Eye (tissue), 1 donor: ENCODE measurements at regions not wholly inside any gene's neighbourhood (a gene's known extent, or its start where the extent isn't known, plus 50 kb on each side); places are given as distances from the start of the nearest gene placed in this dataset.

Experiments
- DNase-seq: peaks from one replicate; pipeline ENCODE4 v3.0.0-alpha.2; 2015

- no peak for DNase-seq
Measured at GRCh38 chr3:30372837-30373236, 233.6 kb upstream of the TGFBR2 start.

GRCh38 chr3:30384546-30385072, 221.8 kb upstream of the TGFBR2 start:
- DNase-seq = no peak

GRCh38 chr3:30393079-30393478, 213.3 kb upstream of the TGFBR2 start:
- no peak for DNase-seq

- no peak for DNase-seq
Measured at GRCh38 chr3:30397030-30397429, 209.4 kb upstream of the TGFBR2 start.

- no peak for DNase-seq
Measured at GRCh38 chr3:30399394-30400181, 206.8 kb upstream of the TGFBR2 start.

GRCh38 chr3:30400926-30401325, 205.5 kb upstream of the TGFBR2 start:
- no peak for DNase-seq

GRCh38 chr3:30401971-30402370, 204.4 kb upstream of the TGFBR2 start:
- no peak for DNase-seq

GRCh38 chr3:30407651-30408050, 198.8 kb upstream of the TGFBR2 start:
- DNase-seq = no peak

- no peak for DNase-seq
Measured at GRCh38 chr3:30408105-30408557, 198.3 kb upstream of the TGFBR2 start.

GRCh38 chr3:30418443-30418842, 188.0 kb upstream of the TGFBR2 start:
- DNase-seq = no peak

GRCh38 chr3:30421266-30421665, 185.1 kb upstream of the TGFBR2 start:
- no peak for DNase-seq

- DNase-seq = no peak
Measured at GRCh38 chr3:30426293-30426993, 180.0 kb upstream of the TGFBR2 start.

- no peak for DNase-seq
Measured at GRCh38 chr3:30428251-30428650, 178.2 kb upstream of the TGFBR2 start.

GRCh38 chr3:30435861-30436331, 170.5 kb upstream of the TGFBR2 start:
- no peak for DNase-seq

- peak; percentile 7 for DNase-seq
Measured at GRCh38 chr3:30437171-30437601, 169.2 kb upstream of the TGFBR2 start.

- DNase-seq = no peak
Measured at GRCh38 chr3:30438126-30438525, 168.3 kb upstream of the TGFBR2 start.

GRCh38 chr3:30439451-30440053, 166.8 kb upstream of the TGFBR2 start:
- DNase-seq = no peak

- DNase-seq = no peak
Measured at GRCh38 chr3:30440147-30440604, 166.2 kb upstream of the TGFBR2 start.

- no peak for DNase-seq
Measured at GRCh38 chr3:30440880-30441279, 165.5 kb upstream of the TGFBR2 start.

GRCh38 chr3:30443756-30444673, 162.4 kb upstream of the TGFBR2 start:
- no peak for DNase-seq

- DNase-seq = peak; percentile 3
Measured at GRCh38 chr3:30448450-30449289, 157.7 kb upstream of the TGFBR2 start.
